ENCODE measurements at regions not wholly inside any gene's neighbourhood (a gene's known extent, or its start where the extent isn't known, plus 50 kb on each side); places are given as distances from the start of the nearest gene placed in this dataset.

DNA sequence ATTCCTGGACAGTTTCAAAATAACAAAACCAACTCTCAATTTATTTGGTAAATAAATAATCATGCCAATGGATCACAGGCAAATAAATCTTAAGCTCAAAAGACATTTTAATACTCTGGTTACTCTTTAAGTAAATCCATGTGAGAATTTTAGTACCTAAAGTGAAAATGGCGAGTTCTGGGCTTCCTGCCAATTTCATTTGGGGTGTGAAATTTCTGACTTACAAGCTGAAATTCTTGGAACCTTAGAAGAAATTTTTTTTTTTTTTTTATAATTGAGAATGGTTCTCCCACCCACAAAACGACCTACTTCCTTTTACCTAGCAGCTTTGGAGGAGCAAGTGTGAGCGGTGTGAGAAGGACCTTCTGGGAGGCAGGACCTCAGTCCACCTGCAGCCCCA, 354.5 kb upstream of the NBEA start:
- H3K27ac ChIP-seq, result no peak overlapping the region
- TF ChIP-seq CTCF (conservative IDR thresholded peaks at IDR 0.05; ENCODE audit: low read depth), result no peak
- ChIA-PET POLR2A (ENCODE audit: low non-redundant PET) (no interaction called here), CTCF (no interaction called here)
- DNase-seq (ENCODE audit: low spot score), result no peak

- ChIA-PET CTCF (no interaction called here), POLR2A (ENCODE audit: low non-redundant PET) (no interaction called here)
- no peak overlapping the region for H3K27ac ChIP-seq
- DNase-seq (ENCODE audit: low spot score), result no peak
- no peak for TF ChIP-seq CTCF (conservative IDR thresholded peaks at IDR 0.05; ENCODE audit: low read depth)
Measured at GRCh38 chr13:34588362-34588761, 353.7 kb upstream of the NBEA start.

DNA sequence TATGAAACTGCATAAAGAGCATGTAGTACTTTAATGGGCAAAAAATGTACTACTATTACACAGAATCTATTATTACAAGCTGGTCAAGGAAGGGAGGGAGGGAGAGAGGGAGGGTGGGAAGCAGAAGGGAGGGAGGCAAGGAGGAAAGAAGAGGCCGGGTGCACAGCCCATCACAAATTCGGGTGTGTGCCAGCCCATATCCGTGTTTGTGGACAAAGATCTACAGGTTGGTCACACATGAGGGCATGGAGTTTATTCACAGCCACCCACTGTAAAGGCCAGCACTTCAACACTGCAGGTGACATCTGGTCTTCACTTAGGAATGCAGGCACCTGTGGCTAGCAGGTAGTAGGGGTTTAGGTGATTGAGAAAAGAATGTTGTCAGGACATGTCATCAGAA, 352.5 kb upstream of the NBEA start:
- no peak for TF ChIP-seq CTCF (conservative IDR thresholded peaks at IDR 0.05; ENCODE audit: low read depth)
- POLR2A ChIA-PET (ENCODE audit: low non-redundant PET), result no interaction called here
- DNase-seq (ENCODE audit: low spot score), result no peak
- H3K27ac ChIP-seq, result no peak overlapping the region
- CTCF ChIA-PET, result no interaction called here

GRCh38 chr13:34591129-34591528, 350.9 kb upstream of the NBEA start:
- no peak for TF ChIP-seq CTCF (conservative IDR thresholded peaks at IDR 0.05; ENCODE audit: low read depth)
- no peak for DNase-seq (ENCODE audit: low spot score)
- no peak overlapping the region for H3K27ac ChIP-seq
- POLR2A ChIA-PET (ENCODE audit: low non-redundant PET), result no interaction called here
- CTCF ChIA-PET, result interaction anchor here (0.7 kb wide), 1 partner anchor 330 kb away, joined by 7 read pairs; no protein-coding TSS in a partner anchor

GRCh38 chr13:34591900-34592529, 350.1 kb upstream of the NBEA start:
- ChIA-PET CTCF (interaction anchor here (0.5 to 0.7 kb wide), 2 partner anchors 102 to 329 kb away, joined by 4 to 7 read pairs; no protein-coding TSS in a partner anchor), POLR2A (ENCODE audit: low non-redundant PET) (no interaction called here)
- H3K27ac ChIP-seq, result no peak overlapping the region
- DNase-seq (ENCODE audit: low spot score), result no peak
- no peak for TF ChIP-seq CTCF (conservative IDR thresholded peaks at IDR 0.05; ENCODE audit: low read depth)

DNA sequence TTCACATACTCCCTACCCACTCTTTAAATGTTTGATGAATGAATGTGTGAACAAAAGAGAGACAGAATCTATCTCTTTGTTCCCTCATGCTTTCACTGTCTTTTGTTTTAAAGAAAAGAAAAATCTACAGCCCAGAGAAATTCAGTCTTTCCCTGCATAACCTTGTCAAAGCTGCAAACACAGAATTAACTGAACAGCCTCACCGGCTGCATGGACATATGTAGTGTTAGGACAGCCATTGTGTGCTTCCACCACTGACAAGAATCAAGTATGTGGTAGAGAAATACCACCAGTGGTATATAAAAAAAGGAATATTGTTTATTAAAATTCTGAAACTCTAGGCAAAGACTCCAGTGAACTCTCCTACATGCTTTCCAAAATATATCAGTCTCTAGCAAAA, 348.4 kb upstream of the NBEA start:
- DNase-seq (ENCODE audit: low spot score), result no peak
- TF ChIP-seq CTCF (conservative IDR thresholded peaks at IDR 0.05; ENCODE audit: low read depth), result no peak
- no peak overlapping the region for H3K27ac ChIP-seq
- CTCF ChIA-PET, result no interaction called here
- POLR2A ChIA-PET (ENCODE audit: low non-redundant PET), result no interaction called here

All from RWPE1 (cell line).